ENCODE measurements at regions not wholly inside any gene's neighbourhood (a gene's known extent, or its start where the extent isn't known, plus 50 kb on each side); places are given as distances from the start of the nearest gene placed in this dataset.
A peak's percentile ranks its signal among the peaks of the same experiment; 100 is the strongest.

GRCh38 chr11:130722401-130722800 lies 193.9 kb downstream of the SNX19 start:
- H3K4me3 ChIP-seq: no peak overlapping the region
- ATAC-seq (no peak), DNase-seq (no peak)
- no peak overlapping the region for H3K27ac ChIP-seq
- no peaks in the 10 kb centered on the region for H3K9me3 ChIP-seq
- H3K36me3 ChIP-seq: no peaks in the 10 kb centered on the region
- intact Hi-C loops (cut with DNase I): no loop called here
- no peaks in the 10 kb centered on the region for H3K4me1 ChIP-seq
- H3K27me3 ChIP-seq: no peaks in the 10 kb centered on the region
- TF ChIP-seq, protein P1, sequence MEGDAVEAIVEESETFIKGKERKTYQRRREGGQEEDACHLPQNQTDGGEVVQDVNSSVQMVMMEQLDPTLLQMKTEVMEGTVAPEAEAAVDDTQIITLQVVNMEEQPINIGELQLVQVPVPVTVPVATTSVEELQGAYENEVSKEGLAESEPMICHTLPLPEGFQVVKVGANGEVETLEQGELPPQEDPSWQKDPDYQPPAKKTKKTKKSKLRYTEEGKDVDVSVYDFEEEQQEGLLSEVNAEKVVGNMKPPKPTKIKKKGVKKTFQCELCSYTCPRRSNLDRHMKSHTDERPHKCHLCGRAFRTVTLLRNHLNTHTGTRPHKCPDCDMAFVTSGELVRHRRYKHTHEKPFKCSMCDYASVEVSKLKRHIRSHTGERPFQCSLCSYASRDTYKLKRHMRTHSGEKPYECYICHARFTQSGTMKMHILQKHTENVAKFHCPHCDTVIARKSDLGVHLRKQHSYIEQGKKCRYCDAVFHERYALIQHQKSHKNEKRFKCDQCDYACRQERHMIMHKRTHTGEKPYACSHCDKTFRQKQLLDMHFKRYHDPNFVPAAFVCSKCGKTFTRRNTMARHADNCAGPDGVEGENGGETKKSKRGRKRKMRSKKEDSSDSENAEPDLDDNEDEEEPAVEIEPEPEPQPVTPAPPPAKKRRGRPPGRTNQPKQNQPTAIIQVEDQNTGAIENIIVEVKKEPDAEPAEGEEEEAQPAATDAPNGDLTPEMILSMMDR (IDR thresholded peaks at IDR 0.05): no peak

DNA sequence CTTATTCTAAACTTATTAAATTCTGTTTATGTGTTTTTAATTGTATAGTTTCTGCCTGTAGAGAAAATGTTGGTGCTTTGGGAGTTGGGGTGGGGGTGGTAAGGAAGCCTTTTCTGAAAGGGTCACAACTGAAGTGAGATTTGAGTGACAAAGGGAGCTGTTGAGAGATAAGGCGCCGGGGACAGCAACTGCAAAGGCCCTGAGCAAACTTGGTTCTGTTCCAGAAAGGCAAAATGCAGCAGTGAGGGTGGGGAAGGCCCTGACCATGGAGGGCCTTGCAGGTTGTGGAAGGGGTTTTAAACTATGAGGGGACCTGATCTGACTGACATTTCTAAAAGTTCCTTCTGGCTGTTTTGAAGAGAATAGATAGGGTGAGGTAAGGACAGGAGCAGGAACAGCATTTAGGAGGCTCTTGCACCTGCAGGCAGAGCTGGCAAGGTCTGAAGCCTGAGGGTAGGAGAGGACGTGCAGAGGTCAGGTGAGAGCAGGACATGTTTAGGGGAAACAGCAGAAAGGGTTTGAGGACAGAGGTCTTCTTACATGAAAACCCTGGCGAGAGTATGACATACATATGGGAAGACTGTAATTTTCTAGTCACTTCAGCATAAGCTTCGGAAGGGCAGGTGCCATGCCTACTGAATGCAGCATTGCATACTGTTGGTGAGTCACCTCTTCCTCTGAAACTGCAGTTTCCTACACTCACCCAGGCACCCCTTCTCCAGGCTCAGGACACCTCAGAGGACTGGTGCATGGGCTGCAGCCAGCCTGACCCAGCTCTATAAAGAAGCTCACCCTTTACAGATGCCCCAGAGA lies 190.7 kb downstream of the SNX19 start:
- Histone ChIP-seq H3K36me3 (no peaks in the 10 kb centered on the region), H3K4me1 (no peaks in the 10 kb centered on the region), H3K9me3 (peaks cover 0 to 17% of the 10 kb centered on the region in 2 donors), H3K4me3 (no peak overlapping the region), H3K27me3 (no peaks in the 10 kb centered on the region), H3K27ac (no peak overlapping the region)
- intact Hi-C loops (cut with DNase I): no loop called here
- TF ChIP-seq, protein P1 (IDR thresholded peaks at IDR 0.05): no peak
- DNase-seq (no peak), ATAC-seq (peak; percentile 38)

DNA sequence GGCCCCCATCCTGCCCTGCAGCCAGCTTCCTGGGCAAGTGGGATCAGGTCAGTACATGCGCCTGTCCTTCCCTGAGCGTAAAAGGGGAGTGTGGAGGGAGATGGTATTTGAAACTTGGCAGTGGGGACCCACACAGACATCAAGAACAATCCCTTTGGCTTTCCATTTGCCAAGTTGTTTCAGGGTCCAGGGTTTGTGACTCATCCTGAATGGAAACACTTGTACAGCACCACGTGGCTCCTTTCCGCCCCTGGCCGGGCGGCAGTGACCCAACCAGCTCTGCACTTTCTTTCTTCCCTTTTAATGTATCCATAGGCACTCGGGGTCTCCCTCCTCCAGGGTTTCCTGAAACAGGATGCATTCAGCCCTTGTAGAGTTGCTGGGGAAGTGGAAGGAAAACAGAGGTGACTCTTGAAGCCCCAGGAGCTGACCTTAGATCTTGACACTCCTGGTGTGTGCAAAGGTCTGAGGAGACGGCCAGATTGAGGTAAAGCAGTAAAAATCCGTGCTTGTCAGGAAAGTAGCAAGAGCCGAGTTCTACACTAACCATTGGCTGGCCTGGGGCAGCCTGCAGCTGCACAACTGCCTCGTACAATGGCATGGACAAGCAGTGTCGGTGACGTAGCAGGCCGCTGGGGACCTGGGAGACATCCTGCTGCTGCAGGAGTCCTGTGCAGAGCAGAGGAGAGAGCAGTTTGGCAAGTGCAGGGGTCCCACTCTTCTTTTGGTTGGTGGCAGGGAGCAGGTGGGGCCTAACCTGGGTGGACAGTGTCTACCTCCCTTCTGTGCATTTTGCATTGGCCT lies 189.8 kb downstream of the SNX19 start:
- H3K36me3 ChIP-seq: no peaks in the 10 kb centered on the region
- no peaks in the 10 kb centered on the region for H3K27me3 ChIP-seq
- intact Hi-C loops (cut with DNase I): no loop called here
- ATAC-seq (peak; percentile 81), DNase-seq (peak in 2 of 4 donors; percentile 36 to 51)
- H3K4me1 ChIP-seq: no peaks in the 10 kb centered on the region
- no peak overlapping the region for H3K4me3 ChIP-seq
- TF ChIP-seq, protein P1 (IDR thresholded peaks at IDR 0.05): no peak
- H3K9me3 ChIP-seq: peaks cover 0 to 17% of the 10 kb centered on the region in 2 donors
- no peak overlapping the region for H3K27ac ChIP-seq

DNA sequence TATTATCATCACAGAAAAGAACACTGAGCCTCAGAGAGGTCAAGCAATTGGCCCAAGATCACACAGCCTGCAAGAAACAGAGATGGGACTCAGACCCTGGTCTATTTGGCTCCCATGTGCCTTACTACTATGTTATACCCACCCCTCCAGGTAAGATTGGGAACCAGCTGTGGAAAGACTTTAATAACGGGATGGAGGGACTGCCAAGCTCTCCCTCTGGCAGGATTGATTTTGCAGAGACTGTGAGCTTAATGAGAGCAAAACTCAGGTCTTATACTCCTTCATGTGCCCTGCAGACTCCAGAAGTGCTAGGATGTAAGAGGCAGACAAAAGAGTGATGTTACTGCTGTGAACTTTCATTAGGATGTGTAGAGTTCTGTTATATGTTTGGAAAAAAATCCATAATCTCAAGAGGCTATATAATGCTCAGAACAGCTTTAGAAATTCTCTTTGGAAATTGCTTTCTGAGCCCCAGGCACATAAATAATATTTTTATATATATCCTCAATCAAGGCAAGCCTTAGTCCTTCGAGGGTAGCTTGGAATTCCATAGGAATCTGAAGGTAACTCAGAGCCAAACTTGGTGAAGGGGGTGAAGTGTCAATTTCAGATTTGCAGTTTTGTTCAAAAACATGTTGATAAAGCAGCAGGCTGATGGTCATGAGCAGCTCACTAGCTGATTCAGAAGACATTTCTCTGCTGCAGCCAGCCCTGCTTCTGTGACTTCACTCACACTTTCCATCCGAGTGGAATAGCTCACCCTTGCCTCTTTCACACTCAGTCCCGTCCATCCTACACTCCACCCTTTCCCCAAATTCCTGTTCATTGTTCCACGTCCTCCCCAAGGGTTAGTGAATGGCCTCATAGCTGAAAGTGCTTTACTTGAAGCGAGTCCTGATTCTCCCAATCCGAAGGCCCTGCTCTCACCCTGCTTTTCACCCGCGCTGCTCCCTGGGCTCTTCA lies 188.8 kb downstream of the SNX19 start:
- H3K27me3 ChIP-seq: no peaks in the 10 kb centered on the region
- peaks cover 0 to 17% of the 10 kb centered on the region in 2 donors for H3K9me3 ChIP-seq
- H3K4me3 ChIP-seq: no peak overlapping the region
- no peaks in the 10 kb centered on the region for H3K36me3 ChIP-seq
- TF ChIP-seq, protein P1 (IDR thresholded peaks at IDR 0.05): no peak
- no peak overlapping the region for H3K27ac ChIP-seq
- peak; percentile 30 for ATAC-seq
- intact Hi-C loops (cut with DNase I): no loop called here
- H3K4me1 ChIP-seq: no peaks in the 10 kb centered on the region
- DNase-seq: no peak

Data from left lung (tissue), 4 donors.